ENCODE measurements at regions not wholly inside any gene's neighbourhood (a gene's known extent, or its start where the extent isn't known, plus 50 kb on each side); places are given as distances from the start of the nearest gene placed in this dataset.

- H3K9ac ChIP-seq (ENCODE audit: low read length) = no peak overlapping the region
- no peaks in the 10 kb centered on the region for H3K4me1 ChIP-seq (ENCODE audit: low read length)
- no peak overlapping the region for H3K4me2 ChIP-seq (ENCODE audit: low read depth, low read length)
- no peak for DNase-seq
- no peaks in the 10 kb centered on the region for H3K79me2 ChIP-seq (ENCODE audit: low read length)
- no peak overlapping the region for H3K27ac ChIP-seq (ENCODE audit: low read length)
- no peak for TF ChIP-seq CTCF (IDR thresholded peaks at IDR 0.05; ENCODE audit: low read length)
- no peak for TF ChIP-seq EZH2phosphoT487 (IDR thresholded peaks at IDR 0.05; ENCODE audit: low read length)
- H3K9me2 ChIP-seq (replicated peaks; ENCODE audit: insufficient read depth, low read length) = no peaks in the 10 kb centered on the region
- H3F3A ChIP-seq (ENCODE audit: insufficient read depth, low read length) = no peaks in the 10 kb centered on the region
- no peak overlapping the region for H2AFZ ChIP-seq (ENCODE audit: low read length)
- H3K27me3 ChIP-seq (replicated peaks; ENCODE audit: insufficient read depth, low read length) = no peaks in the 10 kb centered on the region
- H3K36me3 ChIP-seq (replicated peaks; ENCODE audit: insufficient read depth, low read length) = no peaks in the 10 kb centered on the region
- no peak overlapping the region for H3K4me3 ChIP-seq (ENCODE audit: low read length)
- no peaks in the 10 kb centered on the region for H3K9me3 ChIP-seq (replicated peaks; ENCODE audit: insufficient read depth, low read length)
- H4K20me1 ChIP-seq (ENCODE audit: insufficient read depth, low read length) = no peaks in the 10 kb centered on the region
Measured at GRCh38 chr3:56862352-56863062, 60.8 kb upstream of the ARHGEF3 start.

GRCh38 chr3:56861511-56861910 is 59.8 kb upstream of the ARHGEF3 start:
- Histone ChIP-seq H3K4me3 (ENCODE audit: low read length) (no peak overlapping the region), H3K4me1 (ENCODE audit: low read length) (no peaks in the 10 kb centered on the region), H3K36me3 (replicated peaks; ENCODE audit: insufficient read depth, low read length) (no peaks in the 10 kb centered on the region), H2AFZ (ENCODE audit: low read length) (no peak overlapping the region), H3K9me2 (replicated peaks; ENCODE audit: insufficient read depth, low read length) (no peaks in the 10 kb centered on the region), H3K4me2 (ENCODE audit: low read depth, low read length) (no peak overlapping the region), H3K27me3 (replicated peaks; ENCODE audit: insufficient read depth, low read length) (no peaks in the 10 kb centered on the region), H3K9ac (ENCODE audit: low read length) (no peak overlapping the region), H3F3A (ENCODE audit: insufficient read depth, low read length) (no peaks in the 10 kb centered on the region), H3K9me3 (replicated peaks; ENCODE audit: insufficient read depth, low read length) (no peaks in the 10 kb centered on the region), H3K79me2 (ENCODE audit: low read length) (no peaks in the 10 kb centered on the region), H4K20me1 (ENCODE audit: insufficient read depth, low read length) (no peaks in the 10 kb centered on the region), H3K27ac (ENCODE audit: low read length) (no peak overlapping the region)
- TF ChIP-seq EZH2phosphoT487 (IDR thresholded peaks at IDR 0.05; ENCODE audit: low read length) (no peak), EZH2 (optimal IDR thresholded peaks at IDR 0.05; ENCODE audit: low read depth, low read length) (no peak), CTCF (IDR thresholded peaks at IDR 0.05; ENCODE audit: low read length) (no peak)
- no peak for DNase-seq

- no peaks in the 10 kb centered on the region for H3K27me3 ChIP-seq (replicated peaks; ENCODE audit: insufficient read depth, low read length)
- no peak overlapping the region for H3K4me3 ChIP-seq (ENCODE audit: low read length)
- H2AFZ ChIP-seq (ENCODE audit: low read length) = no peak overlapping the region
- no peaks in the 10 kb centered on the region for H4K20me1 ChIP-seq (ENCODE audit: insufficient read depth, low read length)
- no peaks in the 10 kb centered on the region for H3K9me2 ChIP-seq (replicated peaks; ENCODE audit: insufficient read depth, low read length)
- H3K36me3 ChIP-seq (replicated peaks; ENCODE audit: insufficient read depth, low read length) = no peaks in the 10 kb centered on the region
- H3K79me2 ChIP-seq (ENCODE audit: low read length) = no peaks in the 10 kb centered on the region
- no peak overlapping the region for H3K27ac ChIP-seq (ENCODE audit: low read length)
- H3K9ac ChIP-seq (ENCODE audit: low read length) = no peak overlapping the region
- no peak for DNase-seq
- H3K4me2 ChIP-seq (ENCODE audit: low read depth, low read length) = no peak overlapping the region
- H3K4me1 ChIP-seq (ENCODE audit: low read length) = no peaks in the 10 kb centered on the region
- H3K9me3 ChIP-seq (replicated peaks; ENCODE audit: insufficient read depth, low read length) = no peaks in the 10 kb centered on the region
- TF ChIP-seq EZH2 (optimal IDR thresholded peaks at IDR 0.05; ENCODE audit: low read depth, low read length) (no peak), CTCF (IDR thresholded peaks at IDR 0.05; ENCODE audit: low read length) (no peak), EZH2phosphoT487 (IDR thresholded peaks at IDR 0.05; ENCODE audit: low read length) (no peak)
- no peaks in the 10 kb centered on the region for H3F3A ChIP-seq (ENCODE audit: insufficient read depth, low read length)
Measured at GRCh38 chr3:56860939-56861338, 59.2 kb upstream of the ARHGEF3 start.

All from MM.1S (cell line).